ENCODE measurements at regions not wholly inside any gene's neighbourhood (a gene's known extent, or its start where the extent isn't known, plus 50 kb on each side); places are given as distances from the start of the nearest gene placed in this dataset.
"Not testable (repeated sequence)": the region's sequence is repeated elsewhere in the genome, so short reads cannot be mapped to it uniquely, and the experiment has no call there.

- no peak for DNase-seq (ENCODE audit: extremely low read depth, low read depth)
- TF ChIP-seq, protein P1, sequence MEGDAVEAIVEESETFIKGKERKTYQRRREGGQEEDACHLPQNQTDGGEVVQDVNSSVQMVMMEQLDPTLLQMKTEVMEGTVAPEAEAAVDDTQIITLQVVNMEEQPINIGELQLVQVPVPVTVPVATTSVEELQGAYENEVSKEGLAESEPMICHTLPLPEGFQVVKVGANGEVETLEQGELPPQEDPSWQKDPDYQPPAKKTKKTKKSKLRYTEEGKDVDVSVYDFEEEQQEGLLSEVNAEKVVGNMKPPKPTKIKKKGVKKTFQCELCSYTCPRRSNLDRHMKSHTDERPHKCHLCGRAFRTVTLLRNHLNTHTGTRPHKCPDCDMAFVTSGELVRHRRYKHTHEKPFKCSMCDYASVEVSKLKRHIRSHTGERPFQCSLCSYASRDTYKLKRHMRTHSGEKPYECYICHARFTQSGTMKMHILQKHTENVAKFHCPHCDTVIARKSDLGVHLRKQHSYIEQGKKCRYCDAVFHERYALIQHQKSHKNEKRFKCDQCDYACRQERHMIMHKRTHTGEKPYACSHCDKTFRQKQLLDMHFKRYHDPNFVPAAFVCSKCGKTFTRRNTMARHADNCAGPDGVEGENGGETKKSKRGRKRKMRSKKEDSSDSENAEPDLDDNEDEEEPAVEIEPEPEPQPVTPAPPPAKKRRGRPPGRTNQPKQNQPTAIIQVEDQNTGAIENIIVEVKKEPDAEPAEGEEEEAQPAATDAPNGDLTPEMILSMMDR (IDR thresholded peaks at IDR 0.05; ENCODE audit: low read depth, low read length, missing control alignments): no peak
- H3K4me3 ChIP-seq (replicated peaks; ENCODE audit: low read depth, low read length): no peak overlapping the region
These were observed 199.8 kb downstream of the RPL10L start for GRCh38 chr14:46451800-46452199.

- H3K4me3 ChIP-seq (replicated peaks; ENCODE audit: low read depth, low read length): no peak overlapping the region
- TF ChIP-seq, protein P1 (IDR thresholded peaks at IDR 0.05; ENCODE audit: low read depth, low read length, missing control alignments): no peak
- DNase-seq (ENCODE audit: extremely low read depth, low read depth): no peak
These were observed 206.9 kb downstream of the RPL10L start for GRCh38 chr14:46444666-46445065.

DNA sequence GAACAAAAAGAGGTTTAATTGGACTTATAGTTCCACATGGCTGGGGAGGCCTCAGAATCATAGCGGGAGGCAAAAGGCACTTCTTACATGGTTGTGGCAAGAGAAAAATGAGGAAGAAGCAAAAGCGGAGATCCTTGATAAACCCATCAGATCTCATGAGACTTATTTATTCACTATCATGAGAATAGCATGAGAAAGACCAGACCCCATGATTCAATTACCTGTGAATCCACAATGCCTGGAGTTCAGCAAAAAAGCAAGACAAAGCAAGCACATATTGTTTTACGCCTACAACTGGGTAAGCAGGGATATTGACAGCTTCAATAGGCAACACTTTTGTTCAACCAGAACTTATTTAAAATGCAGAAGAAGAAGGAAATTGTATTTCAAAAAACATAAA lies 218.2 kb downstream of the RPL10L start:
- no peak for DNase-seq (ENCODE audit: extremely low read depth, low read depth)
- H3K4me3 ChIP-seq (replicated peaks; ENCODE audit: low read depth, low read length): no peak overlapping the region
- TF ChIP-seq, protein P1 (IDR thresholded peaks at IDR 0.05; ENCODE audit: low read depth, low read length, missing control alignments): no peak

DNA sequence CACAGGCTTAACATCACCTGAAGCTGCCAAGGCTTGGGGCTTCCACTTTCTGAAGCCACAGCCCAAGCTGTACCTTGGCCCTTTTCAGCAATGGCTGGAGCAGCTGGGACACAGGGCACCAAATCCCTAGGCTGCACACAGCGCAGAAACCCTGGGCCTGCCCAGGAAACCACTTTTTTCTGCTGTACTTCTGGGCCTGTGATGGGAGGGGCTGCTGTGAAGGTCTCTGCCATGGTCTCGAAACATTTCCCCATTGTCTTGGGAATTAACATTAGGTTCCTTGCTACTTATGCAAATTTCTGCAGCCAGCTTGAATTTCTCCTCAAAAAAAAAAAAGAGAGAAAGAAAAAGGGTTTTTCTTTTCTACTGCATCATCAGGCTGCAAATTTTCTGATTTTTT lies 219.1 kb downstream of the RPL10L start:
- no peak overlapping the region for H3K4me3 ChIP-seq (replicated peaks; ENCODE audit: low read depth, low read length)
- no peak for DNase-seq (ENCODE audit: extremely low read depth, low read depth)
- TF ChIP-seq, protein P1 (IDR thresholded peaks at IDR 0.05; ENCODE audit: low read depth, low read length, missing control alignments): no peak

DNA sequence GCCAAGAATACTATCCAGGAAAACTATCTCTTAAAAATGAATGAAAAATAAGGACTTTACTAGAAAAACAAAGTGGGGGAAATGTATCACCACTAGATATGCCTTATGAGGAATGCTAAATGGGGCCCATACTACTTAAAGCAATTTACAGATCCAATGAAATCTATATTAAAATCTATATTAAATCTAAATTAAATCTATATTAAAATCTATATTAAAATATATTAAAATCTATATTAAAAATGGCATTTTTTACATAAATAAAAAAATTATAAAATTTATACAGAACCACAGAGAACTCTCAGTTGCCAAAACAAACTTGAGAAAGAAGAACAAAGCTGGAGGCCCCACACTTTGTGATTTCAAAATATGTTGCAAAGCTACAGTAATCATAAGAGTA lies 234.5 kb downstream of the RPL10L start:
- DNase-seq (ENCODE audit: extremely low read depth, low read depth): no peak
- H3K4me3 ChIP-seq (replicated peaks; ENCODE audit: low read depth, low read length): no peak overlapping the region
- TF ChIP-seq, protein P1 (IDR thresholded peaks at IDR 0.05; ENCODE audit: low read depth, low read length, missing control alignments): no peak

DNA sequence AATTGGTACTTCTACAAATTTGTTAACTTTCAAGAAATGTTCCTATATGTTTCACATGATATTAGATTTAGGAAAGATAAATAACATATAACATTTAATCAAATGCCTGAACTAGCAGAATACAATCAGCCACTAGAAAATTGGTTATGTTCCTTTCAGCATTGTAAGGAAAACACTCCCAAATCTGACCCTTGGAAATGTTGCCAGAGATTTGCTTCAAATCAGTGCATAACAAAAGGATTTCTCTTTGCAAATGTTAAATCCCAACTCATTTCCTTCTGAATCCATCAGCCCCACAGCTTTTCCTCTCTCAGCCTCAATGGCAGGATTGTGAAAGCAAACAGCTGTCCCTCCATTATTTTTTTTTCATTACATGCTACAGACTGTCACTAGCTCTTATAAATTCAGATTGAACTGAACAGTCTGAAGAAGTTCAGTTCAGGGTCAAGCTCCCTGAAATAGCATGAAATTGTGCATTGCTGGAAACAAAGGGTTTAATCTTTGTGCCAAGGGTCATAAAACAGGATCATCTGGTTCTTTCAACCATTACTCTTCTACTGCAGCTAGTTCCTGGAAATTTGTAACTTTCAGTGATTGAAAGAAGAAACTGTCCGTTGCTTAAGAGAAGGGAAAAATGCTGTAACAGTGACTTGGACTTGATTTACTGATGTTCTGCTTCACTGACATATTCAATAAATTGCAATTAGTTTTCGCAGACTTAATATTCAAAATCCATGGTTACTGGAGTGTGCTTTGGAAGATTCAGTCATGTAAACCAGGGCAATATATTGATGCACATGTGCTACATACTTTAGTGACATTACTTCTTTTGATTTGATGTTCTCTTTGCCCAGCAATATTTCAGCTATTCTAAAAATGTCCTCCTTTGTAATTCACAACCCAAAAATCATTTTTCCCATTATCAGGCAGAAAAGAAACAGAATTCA lies 246.4 kb downstream of the RPL10L start:
- TF ChIP-seq, protein P1 (IDR thresholded peaks at IDR 0.05; ENCODE audit: low read depth, low read length, missing control alignments): no peak
- no peak overlapping the region for H3K4me3 ChIP-seq (replicated peaks; ENCODE audit: low read depth, low read length)
- DNase-seq (ENCODE audit: extremely low read depth, low read depth): no peak

GRCh38 chr14:46402001-46402690 lies 249.4 kb downstream of the RPL10L start:
- not testable (repeated sequence) for DNase-seq (ENCODE audit: extremely low read depth, low read depth); H3K4me3 ChIP-seq (replicated peaks; ENCODE audit: low read depth, low read length)
